ENCODE measurements at regions not wholly inside any gene's neighbourhood (a gene's known extent, or its start where the extent isn't known, plus 50 kb on each side); places are given as distances from the start of the nearest gene placed in this dataset.

GRCh38 chr18:45512363-45512953 lies 102.8 kb upstream of the SLC14A2 start:
- Histone ChIP-seq H3K9me3 (no peaks in the 10 kb centered on the region), H3K27ac (no peak overlapping the region), H3K36me3 (no peaks in the 10 kb centered on the region), H3K4me1 (no peaks in the 10 kb centered on the region), H3K4me3 (no peak overlapping the region), H3K27me3 (no peaks in the 10 kb centered on the region)
- no peak for ATAC-seq
- intact Hi-C loops (cut with DNase I), result no loop called here
- WGBS (ENCODE audit: insufficient coverage, low coverage, low lambda C conversion rate, missing lambda C conversion rate), result 26% methylated on average over 3 of the region's 5 CpGs
- no peak for DNase-seq
- no peak for TF ChIP-seq POLR2A (IDR thresholded peaks at IDR 0.05)
- TF ChIP-seq CTCF (IDR thresholded peaks at IDR 0.05), result no peak

GRCh38 chr18:45517181-45517741 lies 98.0 kb upstream of the SLC14A2 start:
- no peak for ATAC-seq
- Histone ChIP-seq H3K27ac (no peak overlapping the region), H3K27me3 (no peaks in the 10 kb centered on the region), H3K9me3 (no peaks in the 10 kb centered on the region), H3K36me3 (no peaks in the 10 kb centered on the region), H3K4me3 (no peak overlapping the region), H3K4me1 (no peaks in the 10 kb centered on the region)
- no peak for DNase-seq
- WGBS (ENCODE audit: insufficient coverage, low coverage, low lambda C conversion rate, missing lambda C conversion rate), result 29% methylated on average over 6 of the region's 11 CpGs
- TF ChIP-seq POLR2A (IDR thresholded peaks at IDR 0.05) (no peak), CTCF (IDR thresholded peaks at IDR 0.05) (no peak)
- intact Hi-C loops (cut with DNase I), result no loop called here

GRCh38 chr18:45518311-45519155 lies 96.7 kb upstream of the SLC14A2 start:
- TF ChIP-seq CTCF (IDR thresholded peaks at IDR 0.05) (no peak), POLR2A (IDR thresholded peaks at IDR 0.05) (no peak)
- intact Hi-C loops (cut with DNase I), result no loop called here
- Histone ChIP-seq H3K4me3 (no peak overlapping the region), H3K27me3 (no peaks in the 10 kb centered on the region), H3K36me3 (no peaks in the 10 kb centered on the region), H3K4me1 (no peaks in the 10 kb centered on the region), H3K27ac (no peak overlapping the region), H3K9me3 (no peaks in the 10 kb centered on the region)
- WGBS (ENCODE audit: insufficient coverage, low coverage, low lambda C conversion rate, missing lambda C conversion rate), result 46% methylated on average over 3 of the region's 3 CpGs
- ATAC-seq (no peak), DNase-seq (no peak)

GRCh38 chr18:45519411-45520280 lies 95.6 kb upstream of the SLC14A2 start:
- ATAC-seq (no peak), DNase-seq (no peak)
- H3K4me3 ChIP-seq, result no peak overlapping the region
- H3K9me3 ChIP-seq, result no peaks in the 10 kb centered on the region
- intact Hi-C loops (cut with DNase I), result no loop called here
- no peaks in the 10 kb centered on the region for H3K36me3 ChIP-seq
- no peaks in the 10 kb centered on the region for H3K27me3 ChIP-seq
- H3K4me1 ChIP-seq, result no peaks in the 10 kb centered on the region
- WGBS (ENCODE audit: insufficient coverage, low coverage, low lambda C conversion rate, missing lambda C conversion rate), result 66% methylated on average over 3 of the region's 7 CpGs
- TF ChIP-seq CTCF (IDR thresholded peaks at IDR 0.05), result no peak
- TF ChIP-seq POLR2A (IDR thresholded peaks at IDR 0.05), result no peak
- H3K27ac ChIP-seq, result no peak overlapping the region

Measured in right lobe of liver (tissue), 6 donors.